Esophagus muscularis mucosa (tissue), 3 donors: ENCODE measurements at regions not wholly inside any gene's neighbourhood (a gene's known extent, or its start where the extent isn't known, plus 50 kb on each side); places are given as distances from the start of the nearest gene placed in this dataset.

Experiments
- CTCF ChIP-seq, 3 experiments: fragments of 200-600 bp in 2 of 3; fragments of 450-650 bp in 1 of 3; sonication (generic) in 2 of 3; IDR thresholded peaks; one replicate each; pipeline ENCODE4 v1.5.1; 2017 to 2019; ENCODE audit warnings: antibody characterized with exemption in 3 of 3, mild to moderate bottlenecking in 2 of 3, moderate library complexity in 1 of 3
- EP300 ChIP-seq: sonication (generic); formaldehyde crosslinking; IDR thresholded peaks from one replicate; pipeline ENCODE4 v1.6.1; 2017; ENCODE audit warnings: antibody characterized with exemption

DNA sequence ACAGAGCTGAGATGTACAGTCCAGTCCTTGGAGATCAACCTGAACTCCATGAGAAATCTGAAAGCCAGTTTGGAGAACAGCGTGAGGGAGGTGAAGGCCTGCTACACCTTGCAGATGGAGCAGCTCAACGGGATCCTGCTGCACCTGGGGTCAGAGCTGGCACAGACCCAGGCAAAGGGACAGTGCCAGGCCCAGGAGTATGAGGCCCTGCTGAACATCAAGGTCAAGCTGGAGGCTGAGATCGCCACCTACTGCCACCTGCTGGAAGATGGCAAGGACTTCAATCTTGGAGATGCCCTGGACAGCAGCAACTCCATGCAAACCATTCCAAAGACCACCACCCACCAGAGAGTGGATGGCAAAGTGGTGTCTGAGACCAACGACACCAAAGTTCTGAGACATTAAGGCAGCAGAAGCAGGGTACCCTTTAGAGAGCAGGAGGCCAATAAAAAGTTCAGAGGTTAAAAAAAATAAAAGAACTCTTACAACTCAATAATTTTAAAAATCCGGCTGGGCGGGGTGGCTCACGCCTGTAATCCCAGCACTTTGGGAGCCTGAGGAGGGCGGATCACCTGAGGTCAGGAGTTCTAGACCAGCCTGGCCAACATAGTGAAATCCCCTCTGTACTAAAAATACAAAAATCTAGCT is 69.9 kb upstream of the RTL6 start:
- no peak for TF ChIP-seq EP300
- peak; percentile 35 to 49 (median 41) for TF ChIP-seq CTCF (IDR thresholded peaks at IDR 0.05)
